Spleen (tissue), 7 donors: ENCODE measurements at regions not wholly inside any gene's neighbourhood (a gene's known extent, or its start where the extent isn't known, plus 50 kb on each side); places are given as distances from the start of the nearest gene placed in this dataset.

Source experiments
- CTCF ChIP-seq, 11 experiments: fragments of 200-600 bp in 7 of 11; fragments of 450-650 bp in 4 of 11; sonication (generic) in 4 of 11; IDR thresholded peaks in 8 of 11; conservative IDR thresholded peaks in 3 of 11; 1 replicate in 7 of 11; 2 replicates in 4 of 11; pipeline versions ENCODE4 v1.4.0 to v1.8.0; 2016 to 2021; ENCODE audit warnings: antibody characterized with exemption in 11 of 11, inconsistent platforms in 4 of 11, mild to moderate bottlenecking in 1 of 11
- POLR2A ChIP-seq, 3 donors: fragments of 450-650 bp; IDR thresholded peaks; one replicate each; pipeline ENCODE4 v1.5.1; 2017; ENCODE audit warnings: antibody characterized with exemption in 3 of 3, mild to moderate bottlenecking in 1 of 3
- POLR2AphosphoS5 ChIP-seq, 3 donors: sonication (generic); formaldehyde crosslinking; IDR thresholded peaks; one replicate each; pipeline ENCODE4 v1.5.1; 2017; ENCODE audit warnings: antibody characterized with exemption in 3 of 3
- donor health status: DM: no; HTN: no; CAD: no; lungs with moderate emphysema.
- donor health status: DM: no; HTN: no; CAD: no.
- donor health status: DM: no; HTN: no; CAD: no.

GRCh38 chr12:46579474-46579873 is 206.9 kb upstream of the SLC38A2 start:
- no peak for TF ChIP-seq CTCF (IDR thresholded peaks at IDR 0.05 in 8 of 11, conservative IDR thresholded peaks at IDR 0.05 in 3 of 11)
- TF ChIP-seq POLR2A (IDR thresholded peaks at IDR 0.05): no peak
- no peak for TF ChIP-seq POLR2AphosphoS5 (IDR thresholded peaks at IDR 0.05)
